Stimulated activated CD4-positive, alpha-beta T cell treated with anti-CD3 and anti-CD28 coated beads, Interleukin-12 subunit alpha, Interleukin-12 subunit beta, amount 100 ng/mL, for 4 hours (primary cell): ENCODE measurements at regions not wholly inside any gene's neighbourhood (a gene's known extent, or its start where the extent isn't known, plus 50 kb on each side); places are given as distances from the start of the nearest gene placed in this dataset.
"Not testable (repeated sequence)": the region's sequence is repeated elsewhere in the genome, so short reads cannot be mapped to it uniquely, and the experiment has no call there.

Source experiments
- DNase-seq: peaks from one replicate; pipeline ENCODE4 v3.0.0-alpha.2; 2020

DNA sequence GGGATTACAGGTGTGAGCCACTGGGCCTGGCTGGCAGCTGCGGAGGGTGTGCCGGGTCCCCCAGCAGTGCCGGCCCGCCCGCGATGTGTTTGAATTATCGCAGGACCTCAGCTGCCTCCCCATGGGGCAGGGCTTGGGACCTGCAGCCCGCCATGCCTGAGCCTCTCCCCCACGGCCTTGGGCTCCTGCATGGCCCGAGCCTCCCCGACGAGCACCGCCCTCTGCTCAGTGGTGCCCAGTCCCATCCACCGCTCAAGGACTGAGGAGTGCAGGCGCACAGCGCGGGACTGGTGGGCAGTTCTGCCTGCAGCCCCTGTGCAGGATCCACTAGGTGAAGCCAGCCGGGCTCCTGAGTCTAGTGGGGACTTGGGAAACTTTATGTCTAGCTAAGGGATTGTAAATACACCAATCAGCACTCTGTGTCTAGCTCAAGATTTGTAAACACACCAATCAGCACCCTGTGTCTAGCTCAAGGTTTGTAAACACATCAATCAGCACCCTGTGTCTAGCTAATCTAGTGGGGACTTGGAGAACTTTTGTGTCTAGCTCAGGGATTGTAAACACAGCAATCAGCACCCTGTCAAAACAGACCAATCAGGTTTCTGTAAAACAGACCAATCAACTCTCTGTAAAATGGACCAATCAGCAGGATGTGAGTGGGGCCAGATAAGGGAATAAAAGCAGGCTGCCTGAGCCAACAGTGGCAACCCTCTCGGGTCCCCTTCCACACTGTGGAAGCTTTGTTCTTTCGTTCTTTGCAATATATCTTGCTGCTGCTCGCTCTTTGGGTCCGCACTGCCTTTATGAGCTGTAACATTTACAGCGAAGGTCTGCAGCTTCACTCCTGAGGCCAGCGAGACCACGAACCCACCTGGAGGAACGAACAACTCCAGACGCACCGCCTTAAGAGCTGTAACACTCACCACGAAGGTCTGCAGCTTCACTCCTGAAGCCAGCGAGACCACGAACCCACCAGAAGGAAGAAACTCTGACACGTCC lies 287.8 kb downstream of the ALG10 start:
- not testable (repeated sequence) for DNase-seq

DNA sequence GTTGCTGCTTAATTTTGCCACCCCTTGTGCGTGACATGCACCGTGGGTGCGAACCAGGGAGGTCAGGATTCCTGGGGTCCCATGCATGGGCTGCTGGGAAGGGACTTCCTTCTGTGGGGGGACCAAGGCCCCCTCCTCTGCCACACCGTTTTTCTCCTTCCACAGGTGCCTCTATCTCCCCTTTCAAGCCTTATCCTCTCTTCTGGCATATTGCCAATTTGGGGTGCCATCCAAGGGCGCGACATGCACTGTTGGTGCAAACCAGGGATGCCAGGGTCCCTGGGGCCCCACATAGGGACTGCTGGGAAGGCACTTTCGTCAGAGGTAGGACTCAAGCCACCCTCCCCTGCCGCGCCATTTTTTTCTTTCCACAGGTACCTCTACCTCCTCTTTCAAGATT lies 289.0 kb downstream of the ALG10 start:
- DNase-seq, result no peak

DNA sequence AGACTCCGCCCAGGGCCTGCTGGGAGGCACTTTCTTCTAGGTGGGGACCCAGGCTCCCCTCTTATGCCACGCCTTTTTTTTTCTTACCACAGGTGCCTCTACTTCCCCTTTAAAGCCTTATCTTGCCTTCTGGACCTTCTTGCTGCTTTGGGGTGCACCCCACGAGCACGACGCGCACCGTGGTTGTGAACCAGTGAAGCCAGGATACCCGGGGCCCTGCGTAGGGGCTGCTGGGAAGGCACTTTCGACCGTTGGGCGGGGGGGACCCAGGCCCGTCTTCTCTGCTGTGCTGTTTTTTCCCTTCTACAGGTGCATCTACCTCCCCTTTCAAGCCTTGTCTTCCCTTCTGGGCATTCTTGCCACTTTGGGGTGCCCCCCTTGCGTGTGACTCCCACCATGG lies 305.4 kb downstream of the ALG10 start:
- no peak for DNase-seq

DNA sequence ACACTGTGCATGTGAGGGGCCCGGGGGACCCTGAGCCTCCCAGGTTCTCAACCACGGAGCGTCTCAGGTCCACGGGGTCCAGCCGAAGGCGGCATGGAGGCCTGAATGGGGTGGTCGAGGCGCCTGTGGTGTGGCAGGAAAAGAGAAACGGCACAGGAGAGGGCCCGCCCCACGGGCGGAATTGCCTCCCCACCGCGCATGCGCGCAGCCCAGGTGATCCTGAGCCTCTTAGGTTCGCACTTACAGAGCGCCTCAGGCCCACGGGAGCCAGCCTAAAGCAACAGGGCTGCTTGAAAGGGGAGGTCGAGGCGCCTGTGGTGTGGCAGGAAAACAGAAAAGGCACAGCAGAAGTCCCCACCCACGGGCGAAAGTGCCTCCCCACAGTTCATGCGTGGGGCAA lies 311.0 kb downstream of the ALG10 start:
- DNase-seq, result no peak

DNA sequence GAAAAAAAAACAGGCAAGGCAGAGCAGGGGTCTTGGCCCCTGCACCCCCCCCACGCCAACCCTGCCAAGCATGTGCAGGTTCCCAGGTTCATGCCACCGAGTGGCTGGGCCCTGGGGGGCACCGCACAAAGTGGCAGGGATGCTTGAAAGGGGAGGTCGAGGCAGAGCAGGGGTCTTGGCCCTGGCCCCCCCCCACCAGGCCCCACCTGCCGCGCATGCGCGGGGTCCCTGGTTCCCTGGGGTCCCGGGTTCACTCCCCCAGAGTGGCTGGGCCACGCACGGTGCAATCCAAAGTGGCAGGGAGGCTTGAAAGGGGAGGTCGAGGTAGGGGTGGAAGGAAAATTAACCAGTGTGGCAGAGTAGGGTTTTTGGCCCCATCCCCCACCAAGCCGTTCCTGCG lies 312.2 kb downstream of the ALG10 start:
- no peak for DNase-seq

DNA sequence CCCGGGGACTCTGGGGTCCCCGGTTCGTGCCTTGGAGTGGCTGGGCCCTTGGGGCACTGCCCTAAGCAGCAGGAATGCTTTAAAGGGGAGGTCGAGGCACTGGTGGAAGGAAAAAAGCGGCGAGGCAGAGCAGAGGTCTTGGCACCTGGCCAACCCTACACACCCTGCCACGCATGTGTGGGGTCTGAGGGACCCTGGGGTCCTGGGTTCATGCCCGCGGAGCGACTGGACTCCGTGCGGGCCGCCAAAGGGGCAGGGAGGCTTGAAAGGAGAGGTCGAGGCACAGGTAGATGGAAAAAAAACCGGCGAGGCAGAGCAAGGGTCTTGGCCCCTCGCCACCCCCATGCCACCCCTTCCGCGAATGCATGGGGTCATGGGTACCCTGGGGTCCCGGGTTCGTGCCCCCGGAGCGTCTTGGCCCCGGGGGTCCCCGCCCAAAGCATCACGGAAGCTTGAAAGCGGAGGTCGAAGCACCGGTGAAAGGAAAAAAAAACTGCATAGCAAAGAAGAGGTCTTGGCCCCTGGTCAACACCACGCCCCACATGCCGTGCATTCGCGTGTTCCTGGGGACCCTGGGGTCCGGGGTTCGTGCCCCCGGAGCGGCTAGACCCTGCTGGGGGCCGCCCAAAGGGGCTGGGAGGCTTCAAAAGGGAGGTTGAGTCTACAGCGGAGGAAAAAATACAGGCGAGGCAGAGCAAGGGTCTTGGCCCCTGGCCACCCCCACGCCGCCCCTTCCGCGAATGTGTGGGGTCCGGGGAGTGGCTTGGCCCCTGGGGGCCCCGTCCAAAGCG lies 312.9 kb downstream of the ALG10 start:
- no peak for DNase-seq

DNA sequence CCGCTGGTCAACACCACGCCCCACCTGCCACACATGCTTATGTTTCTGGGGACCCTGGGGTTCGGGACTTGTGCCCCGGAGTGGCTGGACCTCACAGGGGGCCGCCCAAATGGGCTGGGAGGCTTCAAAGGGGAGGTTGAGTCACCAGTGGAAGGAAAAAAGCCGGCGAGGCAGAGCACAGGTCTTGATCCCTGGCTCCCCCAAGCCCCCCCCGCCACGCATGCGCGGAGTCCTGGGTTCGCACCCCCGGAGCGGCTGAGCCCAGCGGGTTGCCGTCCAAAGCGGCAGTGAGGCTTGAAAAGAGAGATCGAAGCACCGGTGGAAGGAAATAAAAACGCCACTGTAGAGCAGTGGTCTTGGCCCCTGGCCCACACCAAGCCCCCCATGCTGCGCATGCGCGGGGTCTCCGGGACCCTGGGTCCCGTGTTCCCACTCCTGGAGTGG lies 313.5 kb downstream of the ALG10 start:
- no peak for DNase-seq

DNA sequence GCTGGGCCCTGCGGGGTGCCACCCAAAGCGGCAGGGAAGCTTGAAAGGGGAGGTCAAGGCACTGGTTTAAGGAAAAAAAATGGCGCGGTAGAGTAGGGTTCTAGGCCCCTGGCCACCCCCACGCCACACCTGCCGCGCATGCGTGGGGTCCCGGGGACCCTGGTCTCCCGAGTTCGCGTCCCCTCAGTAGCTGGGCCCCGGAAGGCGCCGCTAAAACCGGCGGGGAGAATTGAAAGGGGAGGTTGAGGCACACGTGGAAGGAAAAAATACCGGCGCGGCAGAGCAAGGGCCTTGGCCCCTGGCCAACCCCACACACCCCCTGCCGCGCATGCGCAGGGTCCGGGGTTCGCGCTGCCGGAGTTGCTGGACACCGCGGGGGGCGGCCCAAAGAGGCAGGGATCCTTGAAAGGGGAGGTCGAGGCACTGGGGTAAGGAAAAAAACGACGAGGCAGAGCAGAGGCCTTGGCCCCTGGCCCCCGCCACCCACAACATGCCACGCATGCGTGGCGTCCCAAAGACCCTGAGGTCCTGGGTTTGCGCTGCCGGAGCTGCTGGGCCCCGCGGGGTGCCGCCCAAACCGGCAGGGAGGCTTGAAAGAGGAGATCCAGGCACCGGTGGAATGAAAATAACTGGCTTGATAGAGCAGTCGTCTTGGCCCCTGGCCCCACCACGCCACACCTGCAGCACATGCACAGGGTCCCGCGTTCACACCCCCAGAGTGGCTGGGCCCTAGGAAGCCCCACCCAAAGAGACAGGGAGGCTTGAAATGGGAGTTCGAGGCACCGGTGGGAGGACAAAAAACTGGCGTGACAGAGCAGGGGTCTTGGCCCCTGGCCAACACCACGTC lies 314.5 kb downstream of the ALG10 start:
- no peak for DNase-seq

DNA sequence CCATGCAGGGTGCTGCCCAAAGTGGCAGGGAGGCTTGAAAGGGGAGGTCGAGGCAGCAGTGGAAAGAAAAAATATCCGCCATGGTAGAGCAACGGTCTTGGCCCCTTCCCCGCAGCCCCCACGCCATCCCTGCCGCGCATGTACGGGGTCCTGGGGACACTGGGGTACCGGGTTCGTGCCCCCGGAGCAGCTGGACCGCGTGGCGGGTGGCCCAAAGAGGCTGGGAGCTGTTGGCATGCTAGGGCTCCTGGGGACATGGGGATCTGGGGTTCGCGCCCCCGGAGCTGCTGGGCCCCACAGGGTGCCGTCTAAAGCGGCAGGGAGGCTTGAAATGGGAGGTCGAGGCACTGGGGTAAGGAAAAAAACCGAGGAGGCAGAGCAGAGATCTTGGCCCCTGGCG lies 316.5 kb downstream of the ALG10 start:
- no peak for DNase-seq

DNA sequence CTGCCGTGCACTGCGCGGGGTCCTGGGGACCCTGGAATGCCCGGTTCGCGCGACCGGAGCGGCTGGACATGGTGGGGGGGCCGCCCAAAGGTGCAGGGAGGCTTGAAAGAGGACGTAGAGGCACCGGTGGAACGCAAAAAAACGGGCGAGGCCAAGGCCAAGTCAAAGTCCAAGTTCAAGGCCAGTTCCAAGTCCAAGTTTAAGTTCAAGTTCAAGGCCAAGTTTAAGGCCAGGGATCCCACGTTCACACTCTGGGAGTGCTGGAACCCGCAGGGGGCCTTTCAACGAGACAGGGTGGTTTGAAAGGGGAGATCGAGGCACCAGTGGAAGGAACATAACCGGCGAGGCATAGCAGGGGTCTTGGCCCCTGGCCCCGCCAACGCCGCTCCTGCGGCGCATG lies 317.6 kb downstream of the ALG10 start:
- DNase-seq, result no peak

DNA sequence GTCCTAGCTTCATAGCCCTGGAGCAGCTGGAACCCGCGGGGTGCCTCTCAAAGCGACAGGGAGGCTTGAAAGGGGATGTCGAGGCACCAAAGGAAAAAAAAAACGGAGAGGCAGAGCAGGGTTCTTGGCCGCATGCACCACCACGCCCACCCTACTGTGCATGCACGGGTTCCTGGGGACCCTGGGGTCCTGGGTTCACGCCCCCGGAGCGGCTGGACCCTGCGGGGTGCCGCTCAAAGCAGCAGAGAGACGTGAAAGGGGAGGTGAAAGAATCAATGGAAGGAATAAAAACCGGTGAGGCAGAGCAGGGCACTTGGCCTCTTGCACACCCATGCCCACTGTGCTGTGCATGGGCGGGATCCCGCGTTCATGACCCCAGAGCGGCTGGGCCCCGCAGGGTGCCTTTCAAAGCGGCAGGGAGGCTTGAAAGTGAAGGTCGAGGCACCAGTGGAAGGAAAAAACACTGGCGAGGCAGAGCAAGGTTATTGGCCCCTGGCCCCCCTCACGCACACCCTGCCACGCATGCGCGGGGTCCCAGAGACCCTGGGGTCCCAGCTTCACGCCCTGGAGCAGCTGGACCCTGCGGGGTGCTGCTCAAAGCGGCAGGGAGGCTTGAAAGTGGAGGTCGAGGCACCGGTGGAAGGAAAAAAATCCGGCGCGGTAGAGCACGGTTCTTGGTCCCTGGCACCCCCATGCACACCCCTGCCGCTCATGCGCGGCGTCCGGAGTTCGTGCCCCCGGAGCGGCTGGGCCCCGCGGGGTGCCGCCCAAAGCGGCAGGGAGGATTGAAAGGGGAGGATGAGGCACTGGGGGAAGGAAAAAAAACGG lies 318.5 kb downstream of the ALG10 start:
- no peak for DNase-seq

DNA sequence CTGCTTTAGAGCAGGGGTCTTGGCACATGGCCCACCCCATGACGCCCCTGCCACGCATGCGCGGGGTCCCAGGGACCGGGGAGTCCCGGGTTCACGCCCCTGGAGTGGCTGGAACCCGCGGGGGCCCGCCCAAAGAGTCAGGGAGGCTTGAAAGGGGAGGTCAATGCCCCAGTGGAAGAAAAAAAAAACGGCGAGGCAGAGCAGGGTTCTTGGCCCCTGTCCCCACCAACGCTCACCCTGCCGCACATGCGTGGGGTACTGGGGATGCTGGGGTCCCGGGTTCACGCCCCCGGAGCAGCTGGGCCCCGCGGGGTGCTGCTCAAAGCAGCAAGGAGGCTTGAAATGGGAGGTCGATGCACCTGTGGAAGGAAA lies 319.1 kb downstream of the ALG10 start:
- DNase-seq, result no peak

DNA sequence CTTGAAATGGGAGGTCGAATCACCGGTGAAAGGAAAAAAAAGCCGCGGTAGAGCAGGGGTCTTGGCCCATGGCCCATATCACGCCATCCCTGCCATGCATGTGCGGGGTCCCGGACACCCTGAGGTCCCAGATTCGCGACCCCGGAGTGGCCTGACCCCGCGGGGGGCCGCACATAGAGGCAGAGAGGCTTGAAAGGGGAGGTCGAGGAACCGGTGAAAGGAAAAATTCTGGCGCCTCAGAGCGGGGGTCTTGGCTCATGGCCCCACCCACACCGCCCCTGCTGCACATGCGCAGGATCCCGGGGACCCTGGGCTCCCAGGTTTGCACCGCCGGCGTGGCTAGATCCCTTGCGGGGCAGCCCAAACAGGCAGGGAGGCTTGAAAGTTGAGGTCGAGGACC lies 319.8 kb downstream of the ALG10 start:
- DNase-seq, result no peak

DNA sequence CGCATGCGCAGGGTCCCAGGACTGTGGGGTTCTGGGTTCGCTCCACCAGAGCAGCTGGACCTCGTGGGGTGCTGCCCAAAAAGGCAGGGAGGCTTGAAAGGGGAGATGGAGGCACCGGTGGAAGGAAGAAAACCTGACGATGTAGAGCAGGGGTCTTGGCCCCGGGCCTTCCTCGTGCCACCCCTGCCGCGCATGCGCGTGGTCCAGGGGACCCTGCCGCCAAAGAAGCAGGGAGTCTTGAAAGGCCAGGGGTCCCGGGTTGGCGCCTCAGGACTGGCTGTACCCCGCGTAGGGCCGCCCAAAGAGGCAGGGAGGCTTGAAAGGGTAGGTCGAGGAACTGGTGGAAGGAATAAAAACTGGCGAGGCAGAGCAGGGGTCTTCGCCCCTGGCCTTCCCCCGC lies 321.0 kb downstream of the ALG10 start:
- DNase-seq, result no peak

DNA sequence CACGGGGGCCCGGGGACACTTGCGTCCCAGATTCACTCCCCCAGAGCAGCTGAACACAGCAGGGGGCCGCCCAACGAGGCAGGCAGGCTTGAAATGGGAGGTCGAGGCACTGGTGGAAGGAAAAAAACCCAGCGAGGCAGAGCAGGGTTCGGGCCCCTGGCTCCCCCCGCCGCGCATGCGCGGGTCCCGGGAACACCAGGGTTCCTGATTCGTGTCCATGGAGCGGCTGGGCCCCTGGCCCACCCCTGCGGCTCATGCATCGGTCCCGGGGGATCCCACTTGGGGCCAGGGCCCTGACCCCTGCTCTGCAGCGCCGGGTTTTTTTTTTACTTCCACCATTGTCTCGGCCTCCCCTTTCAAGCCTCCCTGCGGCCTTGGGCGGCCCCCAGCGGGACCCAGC lies 321.5 kb downstream of the ALG10 start:
- no peak for DNase-seq

DNA sequence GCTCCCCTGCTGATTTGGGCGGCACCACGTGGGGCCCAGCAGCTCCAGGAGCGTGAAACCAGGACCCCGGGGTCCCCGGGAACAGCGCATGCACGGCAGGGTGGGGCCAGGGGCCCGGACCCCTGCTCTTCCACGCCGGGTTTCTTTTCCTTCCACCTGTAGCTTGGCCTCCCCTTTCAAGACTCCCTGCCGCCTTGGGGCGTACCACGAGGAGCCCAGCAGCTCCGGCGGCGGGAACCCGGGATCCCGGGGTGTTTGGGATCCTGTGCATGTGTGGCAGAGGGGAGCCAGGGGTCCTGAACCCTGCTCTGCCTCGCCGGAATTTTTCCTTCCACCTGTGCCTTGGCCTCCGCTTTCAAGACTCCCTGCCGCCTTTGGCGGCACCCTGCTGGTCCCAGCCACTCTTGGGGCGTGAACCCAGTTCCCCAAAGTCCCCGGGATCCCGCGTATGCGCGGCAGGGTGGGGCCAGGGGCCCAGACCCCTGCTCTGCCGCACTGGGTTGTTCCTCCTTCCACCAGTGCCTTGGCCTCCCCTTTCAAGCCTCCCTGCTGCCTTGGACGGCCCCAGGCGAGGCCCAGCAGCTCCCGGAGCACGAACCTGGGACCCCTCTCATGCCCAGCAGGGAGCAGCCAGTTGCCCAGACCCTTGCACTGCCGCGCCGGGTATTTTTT lies 322.7 kb downstream of the ALG10 start:
- DNase-seq, result no peak

DNA sequence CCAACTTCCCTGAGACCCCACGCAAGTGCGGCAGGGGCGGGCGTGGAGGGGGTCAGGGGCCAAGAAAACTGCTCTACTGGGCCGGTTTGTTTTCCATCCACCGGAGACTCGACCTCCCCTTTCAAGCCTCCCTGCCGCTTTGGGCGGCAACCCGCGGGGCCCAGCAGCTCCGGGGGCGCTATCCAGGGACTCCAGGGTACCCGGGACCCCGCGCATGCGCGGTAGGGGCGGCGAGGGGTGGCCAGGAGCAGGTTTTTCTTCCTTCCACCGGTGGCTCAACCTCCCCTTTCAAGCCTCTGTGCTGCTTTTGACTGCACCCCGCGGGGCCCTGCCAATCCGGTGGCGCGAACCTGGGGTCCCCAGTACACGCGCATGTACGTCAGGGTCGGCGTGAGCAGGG lies 323.5 kb downstream of the ALG10 start:
- DNase-seq, result no peak

DNA sequence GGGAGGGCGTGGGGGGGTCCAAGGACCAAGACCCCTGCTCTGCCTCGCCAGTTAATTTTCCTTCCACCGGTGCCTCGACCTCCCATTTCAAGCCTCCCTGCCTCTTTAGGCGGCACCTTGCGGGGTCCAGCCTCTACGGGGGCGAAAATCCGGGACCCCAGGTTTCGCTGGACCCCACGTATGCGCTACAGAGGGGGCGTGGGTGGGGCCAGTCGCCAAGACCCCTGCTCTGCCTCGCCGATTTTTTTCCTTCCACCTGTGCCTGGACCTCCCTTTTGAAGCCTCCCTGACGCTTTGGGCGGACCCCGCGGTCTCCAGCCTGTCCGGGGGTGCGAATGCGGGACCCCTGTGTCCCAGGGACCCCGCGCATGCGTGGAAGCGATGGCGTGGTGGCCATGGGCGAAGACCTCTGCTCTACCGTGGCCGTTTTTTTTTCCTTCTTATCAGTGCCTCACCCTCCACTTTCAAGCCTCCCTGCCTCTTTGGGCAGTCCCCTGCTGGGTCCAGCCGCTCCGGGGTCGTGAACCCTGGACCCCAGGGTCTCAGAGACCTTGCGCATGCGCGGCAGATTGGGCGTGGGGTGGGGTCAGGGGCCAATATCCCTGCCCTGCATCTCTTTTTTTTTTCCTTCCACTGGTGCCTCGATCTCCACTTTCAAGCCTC lies 324.2 kb downstream of the ALG10 start:
- DNase-seq, result no peak

DNA sequence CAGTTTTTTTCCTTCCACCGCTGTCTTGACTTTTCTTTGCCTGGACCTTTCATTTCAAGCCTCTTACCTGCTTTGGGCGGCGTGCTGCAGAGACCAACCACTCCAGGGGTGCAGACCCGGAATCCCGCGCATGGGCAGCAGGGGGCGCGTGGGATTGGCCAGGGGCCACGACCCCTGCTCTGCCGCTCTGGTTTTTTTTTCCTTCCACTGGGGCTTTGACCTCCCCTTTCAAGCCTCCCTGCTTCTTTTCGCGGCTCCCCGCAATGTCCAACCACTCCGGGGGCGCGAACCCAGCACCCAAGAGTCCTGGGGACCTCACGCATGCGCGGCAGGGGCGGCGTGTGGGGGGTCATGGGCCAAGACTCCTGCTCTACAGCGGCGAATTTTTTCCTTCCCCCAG lies 325.1 kb downstream of the ALG10 start:
- DNase-seq, result no peak

DNA sequence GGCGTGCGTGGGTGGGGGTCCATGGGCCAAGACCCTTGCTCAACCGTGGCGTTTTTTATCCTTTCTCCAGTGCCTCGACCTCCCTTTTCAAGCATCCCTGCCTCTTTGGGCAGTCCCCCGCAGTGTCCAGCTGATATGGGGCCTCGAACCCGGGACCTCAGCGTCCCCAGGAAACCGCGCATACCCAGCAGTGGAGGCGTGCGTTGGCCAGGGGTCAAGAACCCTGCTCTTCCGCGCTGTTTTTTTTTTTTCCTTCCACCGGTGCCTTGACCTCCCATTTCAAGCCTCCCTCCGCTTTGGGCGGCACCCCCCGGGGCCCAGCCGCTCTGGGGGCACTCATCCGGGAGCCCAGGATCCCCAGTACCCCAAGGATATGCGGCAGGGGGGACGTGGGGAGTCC lies 325.8 kb downstream of the ALG10 start:
- no peak for DNase-seq
